Upper lobe of left lung (tissue), 4 donors: ENCODE measurements at regions not wholly inside any gene's neighbourhood (a gene's known extent, or its start where the extent isn't known, plus 50 kb on each side); places are given as distances from the start of the nearest gene placed in this dataset.

Experiments
- CTCF ChIP-seq, 6 experiments: fragments of 450-650 bp in 4 of 6; fragments of 200-600 bp in 2 of 6; sonication (generic) in 2 of 6; IDR thresholded peaks; one replicate each; pipeline ENCODE4 v1.5.1; 2016 to 2019; ENCODE audit warnings: antibody characterized with exemption in 6 of 6
- EP300 ChIP-seq, 4 donors: sonication (generic); formaldehyde crosslinking; IDR thresholded peaks; one replicate each; pipeline ENCODE4 v1.5.1; 2017; ENCODE audit warnings: antibody characterized with exemption in 4 of 4, control low read depth in 2 of 4
- POLR2A ChIP-seq, 4 donors: fragments of 450-650 bp; IDR thresholded peaks; one replicate each; pipeline ENCODE4 v1.5.1; 2016 to 2017; ENCODE audit warnings: antibody characterized with exemption in 4 of 4, mild to moderate bottlenecking in 2 of 4
- POLR2AphosphoS5 ChIP-seq, 2 donors: sonication (generic); formaldehyde crosslinking; IDR thresholded peaks; one replicate each; pipeline ENCODE4 v1.5.1; 2017; ENCODE audit warnings: antibody characterized with exemption in 2 of 2

- TF ChIP-seq CTCF (IDR thresholded peaks at IDR 0.05) = no peak
- no peak for TF ChIP-seq EP300 (IDR thresholded peaks at IDR 0.05)
- TF ChIP-seq POLR2A (IDR thresholded peaks at IDR 0.05) = no peak
- TF ChIP-seq POLR2AphosphoS5 (IDR thresholded peaks at IDR 0.05) = no peak
Observed at GRCh38 chr10:106216085-106216484, 948.4 kb downstream of the SORCS1 start.
